Calu3 (cell line): ENCODE measurements at regions not wholly inside any gene's neighbourhood (a gene's known extent, or its start where the extent isn't known, plus 50 kb on each side); places are given as distances from the start of the nearest gene placed in this dataset.

Experiments used
- BruUV-seq: library from RNA; stranded (reverse); fragments of 400-500 nt; replicated peaks from 2 replicates; lab custom pipeline; 2021; lab: Mats Ljungman, UMichigan
- CTCF ChIA-PET: fragments of 300-600 bp; sonication (Branson Sonifier 250); formaldehyde crosslinking; loops from one replicate; lab custom pipeline; 2022; ENCODE audit warnings: antibody characterized with exemption; lab: Charles Lee
- DNase-seq: peaks from one replicate; pipeline ENCODE4 v3.0.0; 2022
- H3K27ac Mint-ChIP-seq: one replicate; pipeline ENCODE4 v1.8.0; 2022; ENCODE audit warnings: mixed read lengths; ENCODE audit not compliant: unreplicated experiment
- H3K27me3 Mint-ChIP-seq: one replicate; pipeline ENCODE4 v1.8.0; 2022; ENCODE audit warnings: mixed read lengths; ENCODE audit not compliant: unreplicated experiment
- H3K36me3 Mint-ChIP-seq: one replicate; pipeline ENCODE4 v1.8.0; 2022; ENCODE audit warnings: mild to moderate bottlenecking, moderate library complexity, mixed read lengths; ENCODE audit not compliant: insufficient read depth, unreplicated experiment
- H3K4me1 Mint-ChIP-seq: one replicate; pipeline ENCODE4 v1.8.0; 2022; ENCODE audit warnings: mild to moderate bottlenecking, low read depth, mixed read lengths; ENCODE audit not compliant: unreplicated experiment
- H3K4me3 Mint-ChIP-seq: one replicate; pipeline ENCODE4 v1.8.0; 2022; ENCODE audit warnings: mild to moderate bottlenecking, low read depth, moderate library complexity, mixed read lengths; ENCODE audit not compliant: unreplicated experiment
- H3K9me3 Mint-ChIP-seq: one replicate; pipeline ENCODE4 v1.8.0; 2022; ENCODE audit warnings: low read depth, mixed read lengths; ENCODE audit not compliant: unreplicated experiment
- CTCF ChIP-seq: fragments of 200-600 bp; IDR thresholded peaks from one replicate; pipeline ENCODE4 v1.8.0; 2022; ENCODE audit warnings: antibody characterized with exemption; ENCODE audit not compliant: unreplicated experiment
- intact Hi-C: fragments of 100-400 bp; cut with micrococcal nuclease; formaldehyde crosslinking; loops from one replicate; pipeline ENCODE4 v1.10.0; 2022; ENCODE audit not compliant: unreplicated experiment

GRCh38 chr13:50584856-50585580, 258.5 kb downstream of the DLEU7 start:
- intact Hi-C loops, result no loop called here
- Mint-ChIP-seq H3K4me3 (no peak overlapping the region), H3K9me3 (no peaks in the 10 kb centered on the region), H3K27ac (no peak overlapping the region), H3K27me3 (peaks cover 13% of the 10 kb centered on the region), H3K4me1 (no peaks in the 10 kb centered on the region), H3K36me3 (no peaks in the 10 kb centered on the region)
- CTCF ChIA-PET, result no interaction called here
- BruUV-seq, result no TSS peak
- TF ChIP-seq CTCF, result no peak
- DNase-seq, result no peak

DNA sequence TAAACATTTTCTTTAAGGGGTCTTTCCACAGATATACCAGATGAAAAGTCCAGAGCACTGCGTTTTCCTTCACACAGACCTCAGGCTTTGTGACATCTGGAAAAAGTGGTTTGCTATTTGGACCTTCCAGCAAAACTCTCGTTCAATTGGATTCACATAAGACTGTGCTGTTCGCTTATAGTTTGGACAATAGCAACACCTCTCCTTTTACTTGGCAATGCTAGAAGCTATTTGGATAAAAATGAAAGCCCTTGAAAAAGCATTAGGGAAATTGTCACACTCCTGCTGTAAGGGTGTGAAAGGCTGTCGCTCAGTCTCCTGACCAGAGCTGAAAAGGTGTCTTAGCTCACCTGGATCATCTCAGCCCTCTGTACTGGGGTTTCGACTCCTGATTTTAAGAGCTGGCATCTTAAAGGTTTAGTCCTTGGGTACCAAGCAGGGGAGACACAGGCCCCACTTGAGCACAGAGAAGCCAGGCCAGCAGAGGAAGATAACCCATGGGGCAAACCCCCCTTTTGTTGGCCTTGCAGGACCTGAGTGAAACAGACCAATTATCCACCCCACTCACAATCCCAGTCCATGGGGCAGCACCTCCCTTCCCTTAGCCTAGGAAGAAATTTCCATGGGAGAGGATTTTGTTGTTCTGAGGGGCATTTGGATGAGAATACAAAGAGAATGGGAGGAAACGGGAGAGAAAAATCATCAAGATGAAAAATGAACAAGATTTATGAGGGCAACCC, 257.6 kb downstream of the DLEU7 start:
- intact Hi-C loops, result no loop called here
- Mint-ChIP-seq H3K4me3 (no peak overlapping the region), H3K9me3 (no peaks in the 10 kb centered on the region), H3K27me3 (peaks cover 13% of the 10 kb centered on the region), H3K36me3 (no peaks in the 10 kb centered on the region), H3K27ac (no peak overlapping the region), H3K4me1 (no peaks in the 10 kb centered on the region)
- no TSS peak for BruUV-seq
- no peak for TF ChIP-seq CTCF
- CTCF ChIA-PET, result no interaction called here
- DNase-seq, result no peak

DNA sequence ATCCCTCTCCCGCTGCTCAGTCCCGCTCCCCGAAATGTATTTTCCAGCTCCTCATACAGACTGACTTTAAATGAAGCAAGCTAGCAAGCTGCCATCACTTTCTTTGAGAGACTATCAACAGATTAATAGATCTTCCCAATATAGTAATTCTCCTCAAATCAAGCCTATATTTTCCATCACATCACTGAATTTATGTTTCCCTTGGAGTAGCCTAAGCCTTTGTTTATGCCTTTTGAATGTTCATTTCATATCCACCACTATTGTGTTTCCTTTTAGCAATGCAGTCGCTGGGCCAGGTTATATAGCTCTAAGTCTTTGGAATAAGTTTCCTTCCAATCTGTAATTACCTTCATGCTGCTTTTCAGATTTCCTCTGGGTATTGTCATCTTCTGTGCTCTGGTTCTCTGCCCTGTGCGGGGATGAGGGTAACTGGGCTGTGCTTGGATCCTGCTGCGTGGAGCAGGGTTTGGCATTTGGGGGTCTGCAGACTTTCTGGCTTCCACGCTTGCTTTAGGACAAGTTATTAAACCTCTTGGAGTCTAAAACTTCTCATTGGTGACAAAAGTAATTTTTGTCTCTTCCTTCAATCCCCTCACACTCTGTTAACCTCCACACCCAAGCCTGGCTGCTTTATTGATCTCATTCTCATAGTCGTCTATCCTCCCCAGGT, 256.9 kb downstream of the DLEU7 start:
- peaks cover 13% of the 10 kb centered on the region for H3K27me3 Mint-ChIP-seq

DNA sequence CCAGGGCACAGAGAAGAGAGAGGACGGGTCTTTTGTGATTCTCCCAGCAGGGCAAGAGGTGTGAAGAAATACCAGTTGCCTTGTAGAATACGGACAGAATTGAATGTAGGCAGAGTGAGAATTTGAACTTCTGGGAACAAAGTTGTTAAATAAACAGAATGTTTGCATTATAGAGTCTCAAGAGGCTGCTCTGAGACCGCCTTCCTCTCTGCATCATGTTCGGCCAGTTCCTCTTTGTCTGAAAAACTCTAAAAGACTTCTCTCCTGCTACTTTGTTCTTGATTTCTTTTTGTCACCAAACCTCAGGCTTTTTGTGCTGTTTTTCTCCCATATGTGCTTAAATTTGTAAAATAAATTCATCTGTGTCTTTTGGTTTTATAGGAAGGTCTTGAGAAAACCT, 256.4 kb downstream of the DLEU7 start:
- no TSS peak for BruUV-seq
- H3K27ac Mint-ChIP-seq, result no peak overlapping the region
- no peak for TF ChIP-seq CTCF
- H3K9me3 Mint-ChIP-seq, result no peaks in the 10 kb centered on the region
- intact Hi-C loops, result no loop called here
- CTCF ChIA-PET, result no interaction called here
- no peak overlapping the region for H3K4me3 Mint-ChIP-seq
- no peaks in the 10 kb centered on the region for H3K4me1 Mint-ChIP-seq
- no peaks in the 10 kb centered on the region for H3K36me3 Mint-ChIP-seq
- no peak for DNase-seq
- peaks cover 13% of the 10 kb centered on the region for H3K27me3 Mint-ChIP-seq

More for the DNA sequence above, 256.9 kb downstream of the DLEU7 start:
- Mint-ChIP-seq H3K4me3 (no peak overlapping the region), H3K36me3 (no peaks in the 10 kb centered on the region), H3K9me3 (no peaks in the 10 kb centered on the region), H3K4me1 (no peaks in the 10 kb centered on the region), H3K27ac (no peak overlapping the region)
- no TSS peak for BruUV-seq
- no peak for TF ChIP-seq CTCF
- intact Hi-C loops, result no loop called here
- CTCF ChIA-PET, result no interaction called here
- DNase-seq, result no peak
